H54 (cell line): ENCODE measurements at regions not wholly inside any gene's neighbourhood (a gene's known extent, or its start where the extent isn't known, plus 50 kb on each side); places are given as distances from the start of the nearest gene placed in this dataset.

Source experiments
- DNase-seq: peaks from one replicate; pipeline ENCODE4 v3.0.0; 2011; ENCODE audit warnings: low spot score, mixed read lengths; ENCODE audit not compliant: insufficient read length
- FAIRE-seq: peaks from 3 replicates; lab custom pipeline; 2011; peaks lifted over from hg19 to GRCh38; lab: Jason Lieb, UNC
- POLR2A ChIP-seq: IDR thresholded peaks from 2 replicates; pipeline ENCODE4 v1.6.1; 2011; ENCODE audit warnings: low read depth, mild to moderate bottlenecking, low read length

DNA sequence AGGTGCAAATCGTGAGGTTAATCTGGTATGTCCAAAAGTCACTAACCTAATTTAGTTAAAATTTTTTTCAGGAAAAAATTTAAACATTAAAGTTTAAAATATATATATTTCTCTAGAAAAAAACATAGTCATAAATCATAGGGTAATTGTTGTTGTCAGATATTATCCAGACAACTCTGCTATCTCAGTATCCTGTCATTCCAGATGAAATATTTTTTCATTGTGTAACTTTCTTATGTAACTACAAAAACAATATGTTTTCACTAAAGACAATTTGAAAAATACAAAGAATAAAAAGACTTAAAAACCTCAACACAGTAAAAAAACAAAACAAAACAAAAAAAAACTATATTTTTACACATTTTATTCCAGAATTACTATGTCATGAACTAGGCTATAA lies 57.6 kb downstream of the TENT5A start:
- FAIRE-seq (no peak), DNase-seq (no peak)
- TF ChIP-seq POLR2A, result no peak

DNA sequence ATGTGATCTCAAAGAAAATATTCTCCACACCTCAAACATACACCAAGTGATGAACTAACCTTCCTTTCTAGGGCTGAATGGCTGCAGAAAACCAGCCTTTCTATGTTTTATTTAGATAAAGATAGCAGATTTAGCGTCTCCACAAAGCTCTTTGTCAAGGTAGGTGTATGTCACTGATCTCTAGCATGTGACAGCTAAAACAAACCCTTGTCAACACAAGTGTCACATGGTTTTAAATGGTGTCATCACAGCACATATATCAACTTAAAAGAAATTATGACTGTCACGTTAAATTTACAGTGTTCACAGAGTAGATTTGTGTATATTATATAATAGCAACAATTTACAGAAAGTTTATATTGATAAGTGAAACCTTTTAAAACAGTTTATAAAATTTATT lies 58.3 kb downstream of the TENT5A start:
- DNase-seq (no peak), FAIRE-seq (no peak)
- TF ChIP-seq POLR2A, result no peak

DNA sequence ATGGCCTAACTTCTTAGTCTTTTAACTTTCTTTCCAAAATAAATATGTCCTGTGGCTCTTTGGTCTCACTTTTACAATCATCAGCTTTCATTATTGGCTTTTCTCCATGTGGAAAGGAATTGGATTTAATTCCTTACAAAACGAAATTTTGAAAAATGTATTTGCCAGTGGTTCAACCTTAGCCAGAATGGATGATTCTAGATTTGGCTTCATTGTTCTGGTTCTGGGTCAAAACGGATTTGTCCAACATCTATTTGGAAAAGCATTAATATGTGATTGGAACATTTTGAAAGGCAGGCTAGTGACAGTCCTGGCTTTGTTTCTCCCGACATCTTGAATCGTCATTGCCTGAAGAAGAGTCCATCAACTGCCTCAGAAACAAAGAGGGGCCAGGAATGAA lies 59.2 kb downstream of the TENT5A start:
- DNase-seq, result no peak
- no peak for FAIRE-seq
- TF ChIP-seq POLR2A, result no peak

GRCh38 chr6:81690073-81690472 lies 62.4 kb downstream of the TENT5A start:
- TF ChIP-seq POLR2A, result no peak
- no peak for DNase-seq
- no peak for FAIRE-seq

GRCh38 chr6:81689580-81689979 lies 62.9 kb downstream of the TENT5A start:
- no peak for TF ChIP-seq POLR2A
- FAIRE-seq, result no peak
- DNase-seq, result no peak

- TF ChIP-seq POLR2A, result no peak
- DNase-seq (no peak), FAIRE-seq (no peak)
Observed at GRCh38 chr6:81683912-81684311, 68.6 kb downstream of the TENT5A start.

DNA sequence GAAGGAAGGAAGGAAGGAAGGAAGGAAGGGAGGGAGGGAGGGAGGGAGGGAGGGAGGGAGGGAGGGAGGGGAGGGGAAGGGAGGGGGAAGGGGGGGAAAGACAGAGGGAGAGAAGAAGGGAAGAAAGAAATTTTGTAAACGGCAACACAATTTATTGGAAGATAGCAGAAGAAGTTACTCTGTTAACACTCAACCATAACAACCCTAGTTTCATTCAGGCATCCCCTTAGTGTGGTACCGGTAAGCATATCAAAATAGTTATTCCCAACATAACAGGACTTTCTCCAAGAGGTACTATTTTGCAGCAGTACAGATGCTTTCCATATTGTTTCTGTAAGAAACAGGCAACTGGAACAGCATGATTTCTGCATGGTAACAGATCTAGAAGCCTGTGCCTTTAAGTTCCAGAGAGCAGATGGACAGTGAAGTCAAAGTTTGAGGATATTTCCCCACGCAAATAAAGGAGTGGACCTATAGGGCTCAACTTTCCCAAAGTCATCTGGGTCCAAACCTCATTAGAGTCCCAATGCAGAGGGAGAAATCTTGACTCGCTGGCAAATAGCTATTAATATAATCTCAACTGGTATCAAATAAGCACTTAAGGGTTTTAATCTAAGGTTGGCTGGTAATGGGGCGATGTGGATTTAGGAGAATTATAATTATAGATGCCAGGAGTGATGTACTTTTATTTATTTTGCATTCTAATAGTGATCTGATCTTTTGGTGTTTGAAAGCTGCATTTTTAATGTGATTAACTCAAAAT lies 69.4 kb downstream of the TENT5A start:
- no peak for TF ChIP-seq POLR2A
- no peak for FAIRE-seq
- DNase-seq, result no peak

DNA sequence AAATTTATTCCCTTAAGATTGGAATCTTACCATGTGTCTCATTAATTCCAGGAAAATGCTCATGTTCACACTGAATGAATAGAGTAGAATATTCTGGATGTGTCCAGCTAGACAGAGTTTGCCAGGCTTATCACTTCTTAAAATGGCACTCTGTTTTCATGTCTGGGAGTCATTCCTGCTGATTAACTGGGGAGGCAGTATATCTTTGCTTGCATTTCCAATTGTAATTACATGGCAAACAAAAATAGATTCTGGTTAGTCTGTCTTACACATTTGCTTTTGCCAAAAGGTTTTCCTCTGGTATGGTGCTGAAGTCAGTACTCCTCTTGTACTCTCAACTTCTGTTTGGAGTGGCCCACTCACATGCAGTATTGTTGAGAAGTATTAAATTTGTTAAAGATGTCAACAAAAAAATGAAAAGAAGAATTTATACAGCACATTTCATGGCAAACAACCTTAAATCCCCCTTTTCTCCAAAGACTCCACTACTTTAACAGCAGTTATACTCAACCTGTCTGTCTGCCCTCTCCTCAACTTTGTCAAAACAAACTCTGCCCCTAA lies 70.2 kb downstream of the TENT5A start:
- no peak for TF ChIP-seq POLR2A
- no peak for FAIRE-seq
- DNase-seq, result no peak

DNA sequence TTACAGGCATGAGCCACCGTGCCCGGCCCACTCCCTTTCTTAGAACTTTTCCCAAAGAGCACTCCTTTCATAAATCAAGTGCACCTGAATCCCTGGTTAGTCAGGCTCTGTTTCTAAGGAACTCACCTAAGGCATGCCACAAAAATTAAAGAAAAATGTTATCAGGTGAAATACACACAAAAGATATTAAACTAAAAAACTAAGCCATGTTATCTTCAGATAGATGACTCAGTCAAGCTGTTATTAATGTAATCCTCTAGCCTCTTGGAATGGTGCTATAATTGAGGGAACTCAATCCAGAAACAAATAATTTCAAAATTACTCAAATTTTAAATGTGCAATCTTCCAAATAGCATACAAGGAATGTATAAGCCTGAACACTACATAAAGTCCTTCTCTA lies 83.0 kb downstream of the TENT5A start:
- no peak for DNase-seq
- FAIRE-seq, result no peak
- TF ChIP-seq POLR2A, result no peak

- DNase-seq, result no peak
- FAIRE-seq, result no peak
- TF ChIP-seq POLR2A, result no peak
Observed at GRCh38 chr6:81668615-81669047, 83.8 kb downstream of the TENT5A start.

DNA sequence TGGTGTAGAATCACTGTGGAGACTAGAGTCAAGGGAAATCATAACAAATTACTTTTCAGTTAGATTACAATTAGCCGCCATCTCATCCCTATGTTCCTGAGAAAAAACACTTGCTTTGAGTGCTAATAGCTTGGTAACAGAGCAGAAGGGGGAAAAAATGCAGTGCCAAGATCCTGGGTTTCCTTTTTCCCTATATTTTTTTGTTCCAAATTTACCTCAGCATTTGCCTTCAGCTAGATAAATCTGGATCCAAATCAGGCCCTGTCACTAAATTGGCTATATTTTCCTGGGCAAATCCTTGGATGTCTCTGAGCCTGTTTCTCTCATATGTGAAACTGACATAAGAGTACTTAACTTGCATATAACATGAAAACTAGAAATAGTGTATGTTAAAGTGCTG lies 86.0 kb downstream of the TENT5A start:
- FAIRE-seq, result no peak
- no peak for TF ChIP-seq POLR2A
- DNase-seq, result no peak

DNA sequence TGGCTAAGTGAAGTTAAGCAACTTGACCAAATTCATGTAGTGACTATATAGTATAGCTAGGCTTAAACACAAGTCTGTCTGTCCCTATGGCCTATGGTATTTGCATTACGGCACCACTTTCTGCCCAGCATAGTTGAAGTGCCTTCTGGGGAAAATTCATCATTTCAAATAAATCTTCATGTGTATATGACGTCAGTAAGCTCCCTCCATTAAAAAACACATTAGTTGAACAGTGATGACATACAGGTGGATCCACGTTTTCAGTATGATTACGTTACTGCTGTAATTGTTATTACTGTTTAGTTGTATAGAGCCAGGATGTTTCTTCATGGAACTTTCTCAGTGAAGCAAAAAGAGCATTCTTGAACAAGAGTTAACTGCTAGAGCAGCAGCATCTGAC lies 96.2 kb downstream of the TENT5A start:
- TF ChIP-seq POLR2A, result no peak
- DNase-seq (no peak), FAIRE-seq (no peak)

- FAIRE-seq (no peak), DNase-seq (no peak)
- TF ChIP-seq POLR2A, result no peak
Observed at GRCh38 chr6:81655696-81656095, 96.8 kb downstream of the TENT5A start.

- no peak for FAIRE-seq
- DNase-seq, result no peak
- no peak for TF ChIP-seq POLR2A
Observed at GRCh38 chr6:81648502-81648901, 104.0 kb downstream of the TENT5A start.

- FAIRE-seq, result no peak
- TF ChIP-seq POLR2A, result no peak
- no peak for DNase-seq
Observed at GRCh38 chr6:81643156-81643555, 109.3 kb downstream of the TENT5A start.
